Nephron (organoid): ENCODE measurements at regions not wholly inside any gene's neighbourhood (a gene's known extent, or its start where the extent isn't known, plus 50 kb on each side); places are given as distances from the start of the nearest gene placed in this dataset.

Source experiments
- H3K27ac Mint-ChIP-seq, 3 experiments: 2 replicates each; pipeline ENCODE4 v1.8.0; 2020; ENCODE audit warnings: mixed read lengths in 3 of 3, mild to moderate bottlenecking in 2 of 3, moderate library complexity in 1 of 3
- H3K27me3 Mint-ChIP-seq: 2 replicates; pipeline ENCODE4 v1.8.0; 2021; ENCODE audit warnings: low read depth, mild to moderate bottlenecking, moderate library complexity, mixed read lengths
- H3K36me3 Mint-ChIP-seq: 2 replicates; pipeline ENCODE4 v1.8.0; 2020; ENCODE audit warnings: low read depth, mixed read lengths
- H3K4me1 Mint-ChIP-seq: 2 replicates; pipeline ENCODE4 v1.8.0; 2020; ENCODE audit warnings: mixed read lengths
- H3K4me3 Mint-ChIP-seq, 3 experiments: 2 replicates each; pipeline ENCODE4 v1.8.0; 2020; ENCODE audit warnings: mild to moderate bottlenecking in 3 of 3, mixed read lengths in 3 of 3, moderate library complexity in 2 of 3
- H3K9me3 Mint-ChIP-seq: 2 replicates; pipeline ENCODE4 v1.8.0; 2020; ENCODE audit warnings: mixed read lengths
- TF ChIP-seq, protein P1 (sequence below), 3 experiments: fragments of 200-600 bp; sonication (generic); IDR thresholded peaks; one replicate each; pipeline ENCODE4 v1.5.0; 2021; ENCODE audit warnings: antibody characterized with exemption in 3 of 3; ENCODE audit not compliant: unreplicated experiment in 3 of 3

DNA sequence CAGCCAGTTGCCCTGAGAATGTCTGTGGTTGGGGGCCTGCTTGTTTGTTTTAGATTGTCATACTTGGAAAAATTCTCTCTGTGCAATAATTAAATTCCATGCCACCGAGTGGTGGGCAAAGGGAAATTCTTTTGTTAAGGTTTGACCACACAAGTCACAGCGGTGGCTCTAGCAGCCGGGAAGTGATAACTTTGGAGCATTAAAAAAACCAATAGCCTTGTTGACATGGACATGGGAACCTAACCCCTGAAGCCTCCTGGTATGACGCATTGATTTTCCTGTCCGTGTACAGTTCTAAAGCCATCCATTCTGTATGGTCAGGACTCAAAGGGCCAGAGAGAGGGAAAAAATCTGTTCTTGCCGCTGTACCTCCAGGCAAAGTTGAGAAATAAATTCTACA is 384.9 kb upstream of the ZNF507 start:
- Mint-ChIP-seq H3K4me3 (no peak overlapping the region), H3K27ac (peak overlapping the region; percentile 95 to 97 (median 96)), H3K9me3 (no peaks in the 10 kb centered on the region), H3K4me1 (peaks cover 66% of the 10 kb centered on the region), H3K36me3 (no peaks in the 10 kb centered on the region), H3K27me3 (peaks cover 4% of the 10 kb centered on the region)
- TF ChIP-seq, protein P1, sequence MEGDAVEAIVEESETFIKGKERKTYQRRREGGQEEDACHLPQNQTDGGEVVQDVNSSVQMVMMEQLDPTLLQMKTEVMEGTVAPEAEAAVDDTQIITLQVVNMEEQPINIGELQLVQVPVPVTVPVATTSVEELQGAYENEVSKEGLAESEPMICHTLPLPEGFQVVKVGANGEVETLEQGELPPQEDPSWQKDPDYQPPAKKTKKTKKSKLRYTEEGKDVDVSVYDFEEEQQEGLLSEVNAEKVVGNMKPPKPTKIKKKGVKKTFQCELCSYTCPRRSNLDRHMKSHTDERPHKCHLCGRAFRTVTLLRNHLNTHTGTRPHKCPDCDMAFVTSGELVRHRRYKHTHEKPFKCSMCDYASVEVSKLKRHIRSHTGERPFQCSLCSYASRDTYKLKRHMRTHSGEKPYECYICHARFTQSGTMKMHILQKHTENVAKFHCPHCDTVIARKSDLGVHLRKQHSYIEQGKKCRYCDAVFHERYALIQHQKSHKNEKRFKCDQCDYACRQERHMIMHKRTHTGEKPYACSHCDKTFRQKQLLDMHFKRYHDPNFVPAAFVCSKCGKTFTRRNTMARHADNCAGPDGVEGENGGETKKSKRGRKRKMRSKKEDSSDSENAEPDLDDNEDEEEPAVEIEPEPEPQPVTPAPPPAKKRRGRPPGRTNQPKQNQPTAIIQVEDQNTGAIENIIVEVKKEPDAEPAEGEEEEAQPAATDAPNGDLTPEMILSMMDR (IDR thresholded peaks at IDR 0.05; ENCODE audit: unreplicated experiment in 3 of 3), result no peak

- Mint-ChIP-seq H3K4me3 (peak overlapping the region in 1 of 3 experiments; percentile 30), H3K27ac (peak overlapping the region; percentile 95 to 97 (median 96)), H3K9me3 (no peaks in the 10 kb centered on the region), H3K4me1 (peaks cover 62% of the 10 kb centered on the region), H3K36me3 (no peaks in the 10 kb centered on the region), H3K27me3 (peaks cover 4% of the 10 kb centered on the region)
- TF ChIP-seq, protein P1 (IDR thresholded peaks at IDR 0.05; ENCODE audit: unreplicated experiment in 3 of 3), result no peak
Measured at GRCh38 chr19:31961191-31961590, 384.2 kb upstream of the ZNF507 start.

- Mint-ChIP-seq H3K4me1 (peaks cover 63% of the 10 kb centered on the region), H3K9me3 (no peaks in the 10 kb centered on the region), H3K4me3 (no peak overlapping the region), H3K27ac (peak overlapping the region; percentile 95 to 97 (median 96)), H3K27me3 (peaks cover 4% of the 10 kb centered on the region), H3K36me3 (no peaks in the 10 kb centered on the region)
- TF ChIP-seq, protein P1 (IDR thresholded peaks at IDR 0.05; ENCODE audit: unreplicated experiment in 3 of 3), result no peak
Measured at GRCh38 chr19:31961667-31962066, 383.7 kb upstream of the ZNF507 start.

DNA sequence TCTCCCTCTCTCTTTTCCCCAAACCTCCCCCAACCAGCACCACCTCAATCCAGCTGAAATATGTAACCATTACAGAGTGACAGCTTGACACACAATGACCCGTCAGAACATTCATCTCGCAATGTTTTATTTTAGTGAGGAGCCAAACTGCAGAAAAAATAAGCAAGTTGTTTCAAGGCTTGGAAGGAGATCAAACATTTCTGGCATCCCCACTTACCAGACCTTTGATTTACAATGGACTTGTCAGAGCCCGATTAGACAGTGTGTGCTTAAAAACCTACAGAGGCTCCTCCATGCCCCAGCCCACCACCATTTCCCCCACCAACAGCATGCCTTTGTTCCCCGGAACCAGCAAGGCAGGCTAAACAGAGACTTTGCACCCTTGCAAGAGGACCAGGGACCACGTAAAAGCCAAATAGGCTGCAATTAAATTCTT is 382.8 kb upstream of the ZNF507 start:
- Mint-ChIP-seq H3K36me3 (no peaks in the 10 kb centered on the region), H3K4me3 (peak overlapping the region; percentile 11 to 29 (median 24)), H3K9me3 (no peaks in the 10 kb centered on the region), H3K27ac (peak overlapping the region; percentile 95 to 97 (median 96)), H3K4me1 (peaks cover 56% of the 10 kb centered on the region), H3K27me3 (peaks cover 4% of the 10 kb centered on the region)
- TF ChIP-seq, protein P1 (IDR thresholded peaks at IDR 0.05; ENCODE audit: unreplicated experiment in 3 of 3), result no peak

- Mint-ChIP-seq H3K4me1 (peaks cover 55% of the 10 kb centered on the region), H3K27me3 (peaks cover 8% of the 10 kb centered on the region), H3K9me3 (no peaks in the 10 kb centered on the region), H3K27ac (peak overlapping the region; percentile 95 to 97 (median 96)), H3K4me3 (no peak overlapping the region), H3K36me3 (no peaks in the 10 kb centered on the region)
- TF ChIP-seq, protein P1 (IDR thresholded peaks at IDR 0.05; ENCODE audit: unreplicated experiment in 3 of 3), result no peak
Measured at GRCh38 chr19:31963746-31964145, 381.7 kb upstream of the ZNF507 start.

- TF ChIP-seq, protein P1 (IDR thresholded peaks at IDR 0.05; ENCODE audit: unreplicated experiment in 3 of 3), result no peak
- Mint-ChIP-seq H3K27ac (peak overlapping the region; percentile 86 to 88 (median 87)), H3K27me3 (peaks cover 5% of the 10 kb centered on the region), H3K4me3 (no peak overlapping the region), H3K9me3 (no peaks in the 10 kb centered on the region), H3K4me1 (peaks cover 35% of the 10 kb centered on the region), H3K36me3 (no peaks in the 10 kb centered on the region)
Measured at GRCh38 chr19:31969016-31969415, 376.4 kb upstream of the ZNF507 start.
